Mucosa of rectum (tissue), 2 donors: ENCODE measurements at regions not wholly inside any gene's neighbourhood (a gene's known extent, or its start where the extent isn't known, plus 50 kb on each side); places are given as distances from the start of the nearest gene placed in this dataset.

Source experiments
- H3K27ac ChIP-seq, 2 donors: one replicate each; pipeline ENCODE4 v1.7.0; 2013; ENCODE audit warnings: inconsistent platforms in 2 of 2, low read depth in 2 of 2, low read length in 2 of 2
- H3K27me3 ChIP-seq, 2 donors: one replicate each; pipeline ENCODE4 v1.7.0; 2013; ENCODE audit warnings: low read length in 2 of 2; ENCODE audit not compliant: control insufficient read depth in 2 of 2, insufficient read depth in 2 of 2
- H3K36me3 ChIP-seq, 2 donors: one replicate each; pipeline ENCODE4 v1.7.0; 2013; ENCODE audit warnings: low read length in 2 of 2; ENCODE audit not compliant: control insufficient read depth in 2 of 2, insufficient read depth in 2 of 2
- H3K4me1 ChIP-seq, 2 donors: one replicate each; pipeline ENCODE4 v1.7.0; 2013; ENCODE audit warnings: low read length in 2 of 2, mild to moderate bottlenecking in 1 of 2; ENCODE audit not compliant: control insufficient read depth in 2 of 2, insufficient read depth in 2 of 2
- H3K4me3 ChIP-seq, 2 donors: one replicate each; pipeline ENCODE4 v1.7.0; 2013; ENCODE audit warnings: low read length in 2 of 2
- H3K9ac ChIP-seq, 2 donors: one replicate each; pipeline ENCODE4 v1.7.0; 2013; ENCODE audit warnings: low read length in 2 of 2, low read depth in 1 of 2, mild to moderate bottlenecking in 1 of 2
- H3K9me3 ChIP-seq, 2 donors: one replicate each; pipeline ENCODE4 v1.7.0; 2013; ENCODE audit warnings: low read length in 2 of 2; ENCODE audit not compliant: control insufficient read depth in 2 of 2
- donor health status: healthy.
- donor health status: Normal muscosa, but diverticular disease.

DNA sequence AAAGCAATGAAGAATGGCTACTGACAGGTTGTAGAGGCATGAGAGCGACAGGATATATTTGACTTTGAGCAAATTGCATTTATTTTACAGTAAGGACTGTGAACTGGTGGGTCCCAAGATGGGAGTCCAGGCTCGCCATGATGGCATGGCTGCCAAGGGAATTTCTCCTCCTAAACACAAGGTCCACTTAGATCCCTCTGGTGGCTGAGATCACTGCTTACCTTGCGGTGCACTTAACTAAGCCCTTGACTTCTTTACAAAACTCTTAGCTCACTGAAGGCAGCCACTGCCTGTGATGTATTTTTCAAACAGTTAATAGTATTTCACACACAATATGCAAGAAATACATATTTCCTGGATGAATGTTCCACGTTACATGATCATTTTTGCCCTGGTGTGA lies 50.3 kb upstream of the SORBS2 start:
- Histone ChIP-seq H3K4me1 (no peaks in the 10 kb centered on the region), H3K27me3 (peaks cover 0 to 2% of the 10 kb centered on the region in 2 donors), H3K27ac (no peak overlapping the region), H3K36me3 (no peaks in the 10 kb centered on the region), H3K4me3 (no peak overlapping the region), H3K9me3 (no peaks in the 10 kb centered on the region), H3K9ac (no peak overlapping the region)

DNA sequence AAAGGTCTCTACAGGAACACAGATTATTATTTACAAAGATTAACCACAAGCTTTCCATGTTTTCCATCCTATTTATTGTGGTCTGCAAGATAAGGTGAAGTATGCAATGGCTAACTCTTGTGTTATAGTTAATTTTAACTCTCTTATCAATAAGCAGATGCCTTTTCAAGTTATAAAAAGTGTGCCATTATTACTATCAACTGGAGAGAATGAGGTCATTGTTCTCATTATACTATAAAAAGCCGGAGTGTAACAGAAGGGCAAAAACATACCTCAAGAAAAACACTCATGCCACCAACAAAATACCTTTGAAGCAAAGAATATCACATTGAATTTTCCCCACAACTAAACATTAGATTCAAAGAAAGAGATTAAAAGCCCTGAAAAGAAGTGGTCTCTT lies 52.0 kb upstream of the SORBS2 start:
- H3K4me1 ChIP-seq = no peaks in the 10 kb centered on the region
- no peak overlapping the region for H3K4me3 ChIP-seq
- no peaks in the 10 kb centered on the region for H3K9me3 ChIP-seq
- H3K9ac ChIP-seq = no peak overlapping the region
- H3K36me3 ChIP-seq = no peaks in the 10 kb centered on the region
- H3K27me3 ChIP-seq = peaks cover 0 to 2% of the 10 kb centered on the region in 2 donors
- H3K27ac ChIP-seq = no peak overlapping the region

DNA sequence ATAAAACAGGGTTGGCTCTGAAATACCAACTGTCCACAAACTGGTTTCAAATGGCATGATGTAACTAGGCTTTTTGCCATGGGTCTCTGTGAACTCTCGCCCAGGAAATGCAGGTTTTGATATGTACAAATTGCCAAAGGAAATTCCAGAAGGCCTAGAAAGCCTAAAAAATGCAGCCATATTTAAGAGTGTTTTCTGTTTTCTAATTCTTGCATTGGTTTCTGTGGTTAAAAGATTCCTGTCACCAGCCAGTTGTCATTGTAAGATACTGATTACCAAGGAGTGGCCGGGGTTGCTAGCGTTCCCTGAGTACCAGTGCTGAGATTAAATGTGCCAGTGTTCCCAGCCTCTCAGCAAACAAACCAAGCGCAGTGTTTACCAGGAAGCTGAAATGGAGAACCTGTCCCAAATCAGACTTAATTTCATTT lies 53.9 kb upstream of the SORBS2 start:
- Histone ChIP-seq H3K27ac (no peak overlapping the region), H3K9me3 (no peaks in the 10 kb centered on the region), H3K4me3 (no peak overlapping the region), H3K4me1 (no peaks in the 10 kb centered on the region), H3K9ac (no peak overlapping the region), H3K27me3 (no peaks in the 10 kb centered on the region), H3K36me3 (no peaks in the 10 kb centered on the region)

DNA sequence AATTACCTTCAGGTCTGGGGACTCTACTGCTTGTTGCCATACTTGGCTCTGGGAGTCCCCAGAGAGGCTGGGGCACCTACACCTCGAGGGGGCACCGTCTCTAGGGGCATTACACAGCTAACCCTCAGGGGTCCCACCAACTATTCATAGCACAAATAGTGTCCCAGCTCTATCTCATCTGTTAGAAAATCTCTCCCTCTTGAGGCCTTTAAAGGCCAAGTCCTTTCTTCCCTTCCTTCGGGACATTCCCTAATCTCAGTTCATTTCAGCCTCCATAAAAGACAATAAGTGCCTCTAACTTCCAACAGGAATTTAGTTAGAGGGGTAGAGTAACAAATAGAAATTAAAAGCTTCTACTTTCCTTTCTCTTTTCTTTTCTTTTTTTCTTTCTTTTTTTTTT lies 55.8 kb upstream of the SORBS2 start:
- H3K4me3 ChIP-seq = no peak overlapping the region
- no peaks in the 10 kb centered on the region for H3K4me1 ChIP-seq
- H3K9me3 ChIP-seq = no peaks in the 10 kb centered on the region
- H3K9ac ChIP-seq = no peak overlapping the region
- H3K27me3 ChIP-seq = no peaks in the 10 kb centered on the region
- H3K27ac ChIP-seq = no peak overlapping the region
- H3K36me3 ChIP-seq = no peaks in the 10 kb centered on the region

DNA sequence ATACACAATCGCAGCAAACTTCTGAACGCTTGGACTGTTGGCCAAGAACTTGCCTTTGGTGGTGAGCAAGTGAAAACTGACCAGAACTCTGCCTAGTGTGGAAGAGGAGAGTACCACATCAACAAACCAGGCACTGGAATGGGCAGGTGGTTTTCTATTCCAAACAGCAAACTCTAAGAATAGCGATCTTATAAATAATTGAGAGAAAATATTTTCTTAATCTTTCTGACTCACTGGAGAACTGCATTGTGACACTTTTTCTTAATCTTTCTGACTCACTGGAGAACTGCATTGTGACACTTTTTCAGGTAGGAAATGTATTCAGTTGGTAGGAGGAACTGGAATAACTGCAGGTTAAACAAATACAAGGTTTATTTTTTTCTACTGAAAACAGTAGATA lies 57.0 kb upstream of the SORBS2 start:
- H3K9me3 ChIP-seq = no peaks in the 10 kb centered on the region
- no peaks in the 10 kb centered on the region for H3K27me3 ChIP-seq
- H3K4me3 ChIP-seq = no peak overlapping the region
- H3K9ac ChIP-seq = no peak overlapping the region
- H3K27ac ChIP-seq = no peak overlapping the region
- H3K36me3 ChIP-seq = no peaks in the 10 kb centered on the region
- no peaks in the 10 kb centered on the region for H3K4me1 ChIP-seq

DNA sequence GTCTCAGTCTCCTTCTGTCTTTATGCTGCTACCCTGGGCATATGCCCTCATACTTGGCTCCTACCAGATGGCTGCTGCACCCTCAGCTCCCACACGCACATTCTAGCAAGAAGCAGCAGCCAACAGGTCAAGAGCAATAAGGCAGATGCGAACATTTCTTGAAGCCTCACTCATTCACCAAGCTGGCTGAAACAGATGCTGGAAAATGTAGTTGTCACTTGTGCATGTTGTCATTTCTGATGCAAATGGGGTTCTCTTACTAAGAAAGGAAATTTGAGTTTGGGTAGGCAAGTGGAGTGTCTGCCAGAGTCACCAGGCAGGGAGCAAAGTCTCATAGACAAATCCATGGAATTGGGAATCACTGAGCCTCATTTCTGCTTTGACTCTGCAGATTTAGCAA lies 57.4 kb upstream of the SORBS2 start:
- Histone ChIP-seq H3K36me3 (no peaks in the 10 kb centered on the region), H3K4me3 (no peak overlapping the region), H3K9ac (no peak overlapping the region), H3K27me3 (no peaks in the 10 kb centered on the region), H3K9me3 (no peaks in the 10 kb centered on the region), H3K4me1 (no peaks in the 10 kb centered on the region), H3K27ac (no peak overlapping the region)

DNA sequence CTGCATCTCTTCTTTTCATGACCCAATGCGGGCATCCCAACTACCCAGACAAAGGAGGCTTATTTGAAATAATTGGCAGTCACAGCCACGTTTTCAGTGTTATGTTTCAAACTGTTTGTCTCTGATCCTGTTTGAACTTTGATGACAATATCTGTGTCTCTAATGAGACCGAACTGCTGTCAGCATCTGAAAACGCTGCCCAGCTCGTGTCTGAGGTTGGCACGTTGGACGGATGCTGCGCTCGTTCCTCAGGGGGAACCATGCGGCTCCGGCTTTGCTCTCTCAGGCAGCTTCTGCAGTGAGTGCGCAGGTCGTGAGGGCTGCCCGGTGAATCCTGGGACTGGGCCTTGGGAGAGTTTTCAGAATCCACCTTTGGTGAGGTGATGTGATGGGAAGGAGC lies 58.4 kb upstream of the SORBS2 start:
- no peaks in the 10 kb centered on the region for H3K9me3 ChIP-seq
- H3K4me1 ChIP-seq = no peaks in the 10 kb centered on the region
- no peak overlapping the region for H3K4me3 ChIP-seq
- H3K36me3 ChIP-seq = no peaks in the 10 kb centered on the region
- H3K27me3 ChIP-seq = no peaks in the 10 kb centered on the region
- H3K27ac ChIP-seq = no peak overlapping the region
- H3K9ac ChIP-seq = no peak overlapping the region

DNA sequence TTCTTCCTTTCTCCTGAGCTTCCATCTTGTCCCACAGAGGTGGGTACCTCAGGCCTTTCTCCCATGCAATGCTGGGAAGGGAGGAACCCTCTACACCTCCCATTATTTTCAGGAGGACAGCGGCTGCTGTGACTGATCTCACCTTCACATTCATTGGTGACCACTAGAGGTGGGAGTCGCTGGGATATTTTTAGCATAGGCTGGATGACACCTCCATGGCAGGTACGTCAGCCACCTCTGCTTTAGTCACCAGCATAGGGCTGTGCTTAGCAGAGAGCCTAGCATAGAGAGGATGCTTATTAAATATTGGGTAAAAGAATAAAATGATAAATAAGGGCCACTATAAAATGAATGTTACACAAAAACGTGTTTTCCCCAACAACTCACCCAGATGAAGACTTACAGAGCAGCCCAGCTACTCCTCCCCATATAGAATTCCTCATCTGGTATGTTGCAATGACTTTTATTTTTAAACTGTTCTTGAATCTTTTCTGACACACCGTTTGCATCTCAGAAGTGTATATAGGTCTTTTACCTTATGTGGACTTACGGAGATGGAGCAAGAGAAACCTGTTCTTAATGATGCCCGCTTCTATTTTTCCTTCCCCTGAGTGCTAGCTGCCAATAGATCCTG lies 60.9 kb upstream of the SORBS2 start:
- Histone ChIP-seq H3K4me1 (no peaks in the 10 kb centered on the region), H3K9ac (no peak overlapping the region), H3K27me3 (no peaks in the 10 kb centered on the region), H3K27ac (no peak overlapping the region), H3K9me3 (no peaks in the 10 kb centered on the region), H3K4me3 (no peak overlapping the region), H3K36me3 (no peaks in the 10 kb centered on the region)

DNA sequence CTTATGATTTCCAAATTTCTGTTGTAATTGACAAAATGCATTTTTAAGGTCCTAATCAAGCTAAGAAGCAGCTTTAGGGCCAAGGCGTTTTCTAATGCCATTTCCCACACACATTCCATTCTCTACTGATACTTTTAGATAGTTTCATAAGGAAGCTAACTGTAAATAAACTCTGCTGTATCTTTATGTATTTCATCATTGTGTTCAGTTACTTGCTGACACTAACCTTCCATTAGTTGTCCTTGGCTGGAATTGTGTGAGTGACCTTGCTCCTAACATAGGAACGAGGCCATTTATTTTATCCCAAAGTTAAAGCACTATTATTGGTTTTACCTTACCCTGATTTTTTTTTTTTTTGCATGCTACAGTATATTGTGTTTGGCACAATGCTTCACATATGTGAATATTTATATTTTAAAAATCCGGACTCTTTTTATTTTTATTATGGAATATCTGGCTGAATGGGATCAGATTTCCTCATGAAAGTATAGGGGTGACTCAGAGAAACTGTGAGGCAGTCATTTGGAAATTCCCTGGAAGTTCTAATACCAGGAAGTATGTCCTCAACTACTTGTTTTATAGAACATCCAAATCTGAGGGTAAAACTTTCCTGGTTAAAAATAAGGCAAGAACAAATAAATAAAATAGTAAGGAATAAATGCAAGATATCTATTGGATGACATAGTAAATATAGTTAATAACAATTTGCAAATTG lies 62.7 kb upstream of the SORBS2 start:
- no peaks in the 10 kb centered on the region for H3K4me1 ChIP-seq
- H3K27ac ChIP-seq = no peak overlapping the region
- no peaks in the 10 kb centered on the region for H3K9me3 ChIP-seq
- H3K4me3 ChIP-seq = no peak overlapping the region
- H3K27me3 ChIP-seq = no peaks in the 10 kb centered on the region
- H3K9ac ChIP-seq = no peak overlapping the region
- no peaks in the 10 kb centered on the region for H3K36me3 ChIP-seq

DNA sequence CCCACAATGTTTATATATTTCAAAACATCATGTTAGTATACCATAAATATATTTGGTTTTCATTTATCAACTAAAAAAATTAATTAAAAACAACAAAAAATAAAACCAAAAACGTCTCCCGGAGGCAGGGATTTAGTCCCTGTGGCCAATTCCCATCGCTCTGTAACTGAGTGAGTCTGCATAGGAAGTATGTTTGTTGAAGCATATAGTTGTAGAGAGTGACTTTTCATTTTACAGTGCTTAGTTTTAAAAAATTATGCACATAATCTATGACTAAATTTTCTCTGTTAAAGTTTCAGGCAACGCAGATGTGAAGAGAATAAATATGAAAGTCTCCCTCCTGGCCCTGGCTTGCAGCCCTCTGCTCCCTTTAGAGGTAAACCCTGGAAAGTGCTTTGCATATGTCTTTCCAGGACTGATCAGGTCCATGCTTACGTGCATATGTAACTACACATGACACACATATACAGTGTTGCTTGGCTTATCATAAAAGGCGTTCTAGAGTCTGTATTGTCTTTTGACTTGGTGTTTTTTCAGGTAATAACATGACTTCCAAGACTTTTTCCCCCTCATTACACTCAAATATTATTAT lies 63.4 kb upstream of the SORBS2 start:
- Histone ChIP-seq H3K36me3 (no peaks in the 10 kb centered on the region), H3K4me3 (no peak overlapping the region), H3K27ac (no peak overlapping the region), H3K9me3 (no peaks in the 10 kb centered on the region), H3K4me1 (no peaks in the 10 kb centered on the region), H3K9ac (no peak overlapping the region), H3K27me3 (no peaks in the 10 kb centered on the region)
